A549 (cell line): ENCODE measurements at regions not wholly inside any gene's neighbourhood (a gene's known extent, or its start where the extent isn't known, plus 50 kb on each side); places are given as distances from the start of the nearest gene placed in this dataset.

Experiments used
- ATAC-seq, 2 experiments: fragments of 200-7000 bp in 1 of 2; fragments of >200 bp in 1 of 2; cut with Nextera tagmentation in 1 of 2; cut with Tn5 transposase in 1 of 2; 3 replicates each; pipeline versions ENCODE4 v1.8.0 to v1.9.1; 2018 to 2020; ENCODE audit warnings: mild to moderate bottlenecking in 1 of 2, moderate library complexity in 1 of 2
- CTCF ChIA-PET: fragments of 300-600 bp; sonication (Branson Sonifier 250); formaldehyde crosslinking; extraction: SDS; loops from one replicate; lab custom pipeline; 2021; ENCODE audit warnings: antibody characterized with exemption, inconsistent platforms; lab: Yijun Ruan, JAX
- POLR2A ChIA-PET: fragments of 350-600 bp; formaldehyde crosslinking; extraction: SDS; loops from one replicate; lab custom pipeline; 2021; ENCODE audit warnings: antibody characterized with exemption, inconsistent platforms; lab: Yijun Ruan, JAX
- DNase-seq, 2 experiments: peaks; one replicate each; pipeline versions ENCODE4 v3.0.0 to v3.0.0-alpha.2; 2011 to 2016; ENCODE audit warnings: low read depth in 1 of 2, low spot score in 1 of 2
- FAIRE-seq: peaks from 2 replicates; lab custom pipeline; 2011; peaks lifted over from hg19 to GRCh38; lab: Jason Lieb, UNC
- H3K27ac ChIP-seq, 2 experiments: fragments of >200 bp; sonication (Bioruptor Twin); formaldehyde crosslinking; 3 replicates each; pipeline ENCODE4 v1.5.1; 2016 to 2017
- H3K4me1 ChIP-seq: fragments of >200 bp; sonication (Bioruptor Twin); formaldehyde crosslinking; 3 replicates; pipeline ENCODE4 v1.6.1; 2016
- H3K4me2 ChIP-seq: fragments of >200 bp; sonication (Bioruptor Twin); formaldehyde crosslinking; 3 replicates; pipeline ENCODE4 v1.6.1; 2016
- H3K4me3 ChIP-seq: fragments of >200 bp; sonication (Bioruptor Twin); formaldehyde crosslinking; 3 replicates; pipeline ENCODE4 v1.5.1; 2016
- H3K9me3 ChIP-seq: fragments of >200 bp; sonication (Bioruptor Twin); formaldehyde crosslinking; 3 replicates; pipeline ENCODE4 v1.6.1; 2016
- CBX2 ChIP-seq: fragments of 200-600 bp; sonication (generic); IDR thresholded peaks from 2 replicates; pipeline ENCODE4 v1.6.1; 2016; ENCODE audit warnings: low read depth, mild to moderate bottlenecking, borderline replicate concordance
- CEBPB ChIP-seq, 2 experiments: fragments of >200 bp in 1 of 2; sonication (Bioruptor Twin) in 1 of 2; formaldehyde crosslinking in 1 of 2; IDR thresholded peaks; 2 replicates each; pipeline ENCODE4 v1.6.1; 2012 to 2016
- CHD2 ChIP-seq: fragments of 150-350 bp; IDR thresholded peaks from 2 replicates; pipeline ENCODE4 v1.6.1; 2014; ENCODE audit warnings: low read length; ENCODE audit not compliant: partially characterized antibody
- EHMT2 ChIP-seq: fragments of 200-600 bp; sonication (generic); IDR thresholded peaks from 2 replicates; pipeline ENCODE4 v1.6.1; 2016; ENCODE audit warnings: antibody characterized with exemption, low read depth, mild to moderate bottlenecking, moderate library complexity
- ESRRA ChIP-seq: fragments of 150-350 bp; IDR thresholded peaks from 2 replicates; pipeline ENCODE4 v1.6.1; 2014; ENCODE audit warnings: mild to moderate bottlenecking, low read length, borderline replicate concordance
- FOSL2 ChIP-seq, 2 experiments: fragments of 450-650 bp in 1 of 2; fragments of >200 bp in 1 of 2; sonication (Bioruptor Twin) in 1 of 2; formaldehyde crosslinking; IDR thresholded peaks; 2 replicates each; pipeline versions ENCODE4 v1.5.0 to v1.6.1; 2016 to 2020; ENCODE audit warnings: mild to moderate bottlenecking in 1 of 2, moderate library complexity in 1 of 2
- FOXS1 ChIP-seq: fragments of 250-450 bp; sonication (Bioruptor Pico); IDR thresholded peaks from 2 replicates; pipeline ENCODE4 v1.5.0; 2020; ENCODE audit warnings: mild to moderate bottlenecking, moderate library complexity
- GATA3 ChIP-seq: IDR thresholded peaks from 2 replicates; pipeline ENCODE4 v1.6.1; 2012; ENCODE audit warnings: borderline replicate concordance
- HEYL ChIP-seq: fragments of 250-450 bp; sonication (Bioruptor Pico); IDR thresholded peaks from 2 replicates; pipeline ENCODE4 v1.8.0; 2021; ENCODE audit warnings: mild to moderate bottlenecking, moderate library complexity
- HMGXB4 ChIP-seq: fragments of 250-450 bp; sonication (Bioruptor Pico); IDR thresholded peaks from 2 replicates; pipeline ENCODE4 v1.5.0; 2021; ENCODE audit warnings: mild to moderate bottlenecking, moderate library complexity, borderline replicate concordance
- HOXA7 ChIP-seq: fragments of 250-450 bp; sonication (Bioruptor Pico); IDR thresholded peaks from 2 replicates; pipeline ENCODE4 v1.5.0; 2020; ENCODE audit warnings: mild to moderate bottlenecking, moderate library complexity
- HOXB13 ChIP-seq: fragments of 250-450 bp; sonication (Bioruptor Pico); IDR thresholded peaks from 2 replicates; pipeline ENCODE4 v1.5.0; 2020; ENCODE audit warnings: low read depth, mild to moderate bottlenecking, moderate library complexity
- JUN ChIP-seq, 2 experiments: fragments of >200 bp; sonication (Bioruptor Twin); formaldehyde crosslinking; IDR thresholded peaks; 2 replicates in 1 of 2; 3 replicates in 1 of 2; pipeline ENCODE4 v1.6.1; 2016 to 2017
- KDM1A ChIP-seq: fragments of 200-600 bp; sonication (generic); IDR thresholded peaks from 2 replicates; pipeline ENCODE4 v1.6.1; 2016; ENCODE audit warnings: low read depth, mild to moderate bottlenecking
- MYC ChIP-seq: IDR thresholded peaks from 2 replicates; pipeline ENCODE4 v1.6.1; 2012; ENCODE audit warnings: mild to moderate bottlenecking, inconsistent platforms, low read length, improper control_type of control experiment, borderline replicate concordance
- NFE2L2 ChIP-seq: fragments of 150-350 bp; conservative IDR thresholded peaks from 2 replicates; pipeline ENCODE4 v1.6.1; 2014; ENCODE audit warnings: low read length
- NPAS2 ChIP-seq: fragments of 250-450 bp; sonication (Bioruptor Pico); IDR thresholded peaks from 2 replicates; pipeline ENCODE4 v1.8.0; 2022; ENCODE audit warnings: mild to moderate bottlenecking, moderate library complexity, borderline replicate concordance
- NR3C1 ChIP-seq: fragments of >200 bp; sonication (Bioruptor Twin); formaldehyde crosslinking; IDR thresholded peaks from 3 replicates; pipeline ENCODE4 v1.6.1; 2017
- POLR2A ChIP-seq: IDR thresholded peaks from 2 replicates; pipeline ENCODE4 v1.6.1; 2012; ENCODE audit warnings: mild to moderate bottlenecking, low read length
- POLR2AphosphoS2 ChIP-seq: conservative IDR thresholded peaks from 2 replicates; pipeline ENCODE4 v1.6.1; 2012; ENCODE audit warnings: low read length, improper control_type of control experiment, inconsistent platforms
- RAD21 ChIP-seq, 2 experiments: fragments of >200 bp in 1 of 2; sonication (Bioruptor Twin) in 1 of 2; formaldehyde crosslinking in 1 of 2; IDR thresholded peaks in 1 of 2; conservative IDR thresholded peaks in 1 of 2; 2 replicates in 1 of 2; 3 replicates in 1 of 2; pipeline ENCODE4 v1.6.1; 2012 to 2018; ENCODE audit warnings: inconsistent platforms in 1 of 2
- RCOR1 ChIP-seq: fragments of 150-350 bp; IDR thresholded peaks from 2 replicates; pipeline ENCODE4 v1.6.1; 2014; ENCODE audit warnings: antibody characterized with exemption, low read length, low read depth
- SREBF2 ChIP-seq: fragments of 450-650 bp; IDR thresholded peaks from 2 replicates; pipeline ENCODE4 v1.6.1; 2014; ENCODE audit warnings: mild to moderate bottlenecking, moderate library complexity
- TFCP2L1 ChIP-seq: fragments of 250-450 bp; sonication (Bioruptor Pico); IDR thresholded peaks from 2 replicates; pipeline ENCODE4 v1.5.0; 2021; ENCODE audit warnings: mild to moderate bottlenecking
- TP53 ChIP-seq: fragments of 250-450 bp; sonication (Bioruptor Pico); IDR thresholded peaks from 2 replicates; pipeline ENCODE4 v1.5.0; 2021; ENCODE audit warnings: mild to moderate bottlenecking, moderate library complexity
- USF2 ChIP-seq: fragments of 450-650 bp; IDR thresholded peaks from 2 replicates; pipeline ENCODE4 v1.6.1; 2014; ENCODE audit warnings: antibody characterized with exemption
- ZC3H11A ChIP-seq: fragments of 450-650 bp; IDR thresholded peaks from 2 replicates; pipeline ENCODE4 v1.6.1; 2014; ENCODE audit warnings: antibody characterized with exemption, mild to moderate bottlenecking
- ZFP36 ChIP-seq: fragments of 450-650 bp; IDR thresholded peaks from 2 replicates; pipeline ENCODE4 v1.6.1; 2014; ENCODE audit warnings: borderline replicate concordance; ENCODE audit not compliant: partially characterized antibody
- ZSCAN20 ChIP-seq: fragments of 250-450 bp; sonication (Bioruptor Pico); IDR thresholded peaks from 2 replicates; pipeline ENCODE4 v1.8.0; 2022; ENCODE audit warnings: mild to moderate bottlenecking, moderate library complexity
- WGBS: methylation state at CpG from one replicate; pipeline ENCODE4 v1.1.6; 2017; ENCODE audit errors: missing lambda C conversion rate; 5-methylcytosine and 5-hydroxymethylcytosine counted together
- TF ChIP-seq, protein P1 (sequence below): fragments of >200 bp; sonication (Bioruptor Twin); formaldehyde crosslinking; IDR thresholded peaks from 2 replicates; pipeline ENCODE4 v1.6.1; 2016
- TF ChIP-seq, protein P2 (sequence below): fragments of 150-350 bp; IDR thresholded peaks from 2 replicates; pipeline ENCODE4 v1.6.1; 2014; ENCODE audit warnings: low read depth, mild to moderate bottlenecking, low read length

GRCh38 chr16:6753553-6753952, 579.1 kb upstream of the RBFOX1 start:
- Histone ChIP-seq H3K27ac (no peak overlapping the region), H3K4me1 (no peaks in the 10 kb centered on the region), H3K4me2 (no peak overlapping the region), H3K9me3 (no peaks in the 10 kb centered on the region), H3K4me3 (no peak overlapping the region)
- no peak for FAIRE-seq
- TF ChIP-seq CHD2 (no peak), JUN (IDR thresholded peaks at IDR 0.05) (no peak), SREBF2 (no peak), ESRRA (no peak), TFCP2L1 (CRISPR knock-in tag) (no peak), HOXB13 (no peak), RCOR1 (no peak), NR3C1 (no peak), POLR2A (no peak), HEYL (no peak), ZSCAN20 (CRISPR knock-in tag) (no peak), FOXS1 (CRISPR knock-in tag) (no peak), HOXA7 (CRISPR knock-in tag) (no peak), EHMT2 (no peak), KDM1A (no peak)
- TF ChIP-seq, protein P1, sequence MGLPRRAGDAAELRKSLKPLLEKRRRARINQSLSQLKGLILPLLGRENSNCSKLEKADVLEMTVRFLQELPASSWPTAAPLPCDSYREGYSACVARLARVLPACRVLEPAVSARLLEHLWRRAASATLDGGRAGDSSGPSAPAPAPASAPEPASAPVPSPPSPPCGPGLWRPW, result no peak
- TF ChIP-seq, protein P2, sequence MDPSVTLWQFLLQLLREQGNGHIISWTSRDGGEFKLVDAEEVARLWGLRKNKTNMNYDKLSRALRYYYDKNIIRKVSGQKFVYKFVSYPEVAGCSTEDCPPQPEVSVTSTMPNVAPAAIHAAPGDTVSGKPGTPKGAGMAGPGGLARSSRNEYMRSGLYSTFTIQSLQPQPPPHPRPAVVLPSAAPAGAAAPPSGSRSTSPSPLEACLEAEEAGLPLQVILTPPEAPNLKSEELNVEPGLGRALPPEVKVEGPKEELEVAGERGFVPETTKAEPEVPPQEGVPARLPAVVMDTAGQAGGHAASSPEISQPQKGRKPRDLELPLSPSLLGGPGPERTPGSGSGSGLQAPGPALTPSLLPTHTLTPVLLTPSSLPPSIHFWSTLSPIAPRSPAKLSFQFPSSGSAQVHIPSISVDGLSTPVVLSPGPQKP, result no peak
- DNase-seq, result no peak
- 8% methylated on average over 9 of the region's 9 CpGs for WGBS
- no peak for ATAC-seq
- POLR2A ChIA-PET, result no interaction called here
- CTCF ChIA-PET, result no interaction called here

DNA sequence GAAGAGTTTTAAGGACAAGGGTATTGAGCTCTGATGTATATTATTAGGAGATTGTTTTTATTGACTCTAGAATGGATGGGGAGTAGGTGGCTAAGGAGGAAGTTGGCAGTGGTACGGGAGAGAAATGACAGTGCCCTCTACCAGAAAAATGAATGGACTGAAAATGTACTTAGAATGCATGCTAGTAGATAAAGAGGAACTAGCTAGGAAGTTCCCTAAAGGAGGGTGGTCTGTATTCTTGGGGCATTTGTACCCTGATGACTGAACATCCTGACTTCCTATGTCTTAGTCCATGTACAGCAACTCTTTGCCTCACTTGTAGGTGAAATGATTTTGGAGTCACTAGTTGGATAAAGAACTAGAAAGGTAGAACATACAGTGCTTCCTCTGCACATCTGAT, 581.5 kb upstream of the RBFOX1 start:
- no peak for TF ChIP-seq RAD21 (conservative IDR thresholded peaks at IDR 0.05 in 1 of 2, IDR thresholded peaks at IDR 0.05 in 1 of 2)
- TF ChIP-seq NFE2L2, result no peak
- TF ChIP-seq MYC, result no peak
- TF ChIP-seq ZC3H11A, result no peak
- no peak for TF ChIP-seq NPAS2
- TF ChIP-seq TFCP2L1 (CRISPR knock-in tag), result no peak
- no peak for TF ChIP-seq CEBPB (IDR thresholded peaks at IDR 0.05)
- no peak for TF ChIP-seq SREBF2
- TF ChIP-seq HEYL, result no peak
- TF ChIP-seq HOXB13, result no peak
- TF ChIP-seq KDM1A, result no peak
- TF ChIP-seq ZFP36, result no peak
- no peak for TF ChIP-seq CBX2
- TF ChIP-seq, protein P2, result no peak
- TF ChIP-seq, all 56 proteins: peak for 0
- H3K9me3 ChIP-seq, result no peaks in the 10 kb centered on the region; the same call in 2 of the 3 replicates
- POLR2A ChIA-PET, result no interaction called here
- H3K27ac ChIP-seq, result no peak overlapping the region
- no peak for ATAC-seq
- no peaks in the 10 kb centered on the region for H3K4me1 ChIP-seq
- CTCF ChIA-PET, result no interaction called here
- no peak for DNase-seq
- no peak for FAIRE-seq
- no peak overlapping the region for H3K4me3 ChIP-seq
- no peak overlapping the region for H3K4me2 ChIP-seq
- 2% methylated on average over 1 of the region's 1 CpG for WGBS

- no peak overlapping the region for H3K4me3 ChIP-seq
- CTCF ChIA-PET, result interaction anchor here (0.7 kb wide), 1 partner anchor 39 kb away, joined by 3 read pairs; no protein-coding TSS in a partner anchor
- FAIRE-seq, result no peak
- H3K4me1 ChIP-seq, result no peaks in the 10 kb centered on the region
- H3K9me3 ChIP-seq, result no peaks in the 10 kb centered on the region; the same call in 2 of the 3 replicates
- no peak for DNase-seq
- no peak overlapping the region for H3K27ac ChIP-seq
- H3K4me2 ChIP-seq, result no peak overlapping the region
- POLR2A ChIA-PET, result no interaction called here
- no peak for ATAC-seq
- WGBS, result 1% methylated on average over 4 of the region's 4 CpGs
- TF ChIP-seq JUN (IDR thresholded peaks at IDR 0.05) (no peak), USF2 (no peak), TP53 (no peak), GATA3 (no peak), KDM1A (no peak), POLR2AphosphoS2 (no peak), NFE2L2 (no peak), FOSL2 (IDR thresholded peaks at IDR 0.05) (no peak), FOSL2 (CRISPR knock-in tag; IDR thresholded peaks at IDR 0.05) (no peak), NR3C1 (no peak), HMGXB4 (CRISPR knock-in tag) (no peak), RCOR1 (no peak)
- TF ChIP-seq, protein P1, result no peak
Measured at GRCh38 chr16:6749698-6750097, 582.9 kb upstream of the RBFOX1 start.
